Epithelial cell of proximal tubule (primary cell): ENCODE measurements at regions not wholly inside any gene's neighbourhood (a gene's known extent, or its start where the extent isn't known, plus 50 kb on each side); places are given as distances from the start of the nearest gene placed in this dataset.
A peak's percentile ranks its signal among the peaks of the same experiment; 100 is the strongest.

Experiments used
- DNase-seq: peaks from one replicate; pipeline ENCODE4 v3.0.0-alpha.2; 2011; ENCODE audit warnings: low read depth
- H3K4me3 ChIP-seq: 2 replicates; pipeline ENCODE4 v1.5.1; 2011; ENCODE audit warnings: low read depth, mild to moderate bottlenecking, low read length
- CTCF ChIP-seq: conservative IDR thresholded peaks from 2 replicates; pipeline ENCODE4 v1.5.1; 2012; ENCODE audit warnings: low read depth, mild to moderate bottlenecking, low read length

GRCh38 chr5:104541141-104541785 lies 978.7 kb upstream of the NUDT12 start:
- no peak for DNase-seq
- H3K4me3 ChIP-seq: no peak overlapping the region
- no peak for TF ChIP-seq CTCF

DNA sequence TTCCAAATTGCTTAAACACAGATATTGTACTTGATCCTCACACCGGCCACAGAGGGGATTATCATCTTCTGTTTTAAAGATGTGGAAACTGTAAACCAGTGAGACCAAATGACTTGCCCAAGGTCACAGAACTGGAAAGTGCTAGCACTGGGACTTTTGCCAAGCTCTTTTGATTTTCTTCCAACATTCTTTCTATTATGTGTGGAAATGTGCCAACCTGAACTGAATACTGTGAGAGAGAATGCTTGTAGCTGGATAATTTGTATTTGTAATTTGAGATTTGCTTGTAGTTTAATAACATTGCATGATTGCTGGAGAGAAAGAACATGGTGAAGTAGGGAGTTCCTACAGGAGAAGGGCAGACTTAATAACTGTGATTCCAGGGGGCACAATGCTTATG lies 977.9 kb upstream of the NUDT12 start:
- DNase-seq: peak; percentile 26
- TF ChIP-seq CTCF: no peak
- H3K4me3 ChIP-seq: no peak overlapping the region

DNA sequence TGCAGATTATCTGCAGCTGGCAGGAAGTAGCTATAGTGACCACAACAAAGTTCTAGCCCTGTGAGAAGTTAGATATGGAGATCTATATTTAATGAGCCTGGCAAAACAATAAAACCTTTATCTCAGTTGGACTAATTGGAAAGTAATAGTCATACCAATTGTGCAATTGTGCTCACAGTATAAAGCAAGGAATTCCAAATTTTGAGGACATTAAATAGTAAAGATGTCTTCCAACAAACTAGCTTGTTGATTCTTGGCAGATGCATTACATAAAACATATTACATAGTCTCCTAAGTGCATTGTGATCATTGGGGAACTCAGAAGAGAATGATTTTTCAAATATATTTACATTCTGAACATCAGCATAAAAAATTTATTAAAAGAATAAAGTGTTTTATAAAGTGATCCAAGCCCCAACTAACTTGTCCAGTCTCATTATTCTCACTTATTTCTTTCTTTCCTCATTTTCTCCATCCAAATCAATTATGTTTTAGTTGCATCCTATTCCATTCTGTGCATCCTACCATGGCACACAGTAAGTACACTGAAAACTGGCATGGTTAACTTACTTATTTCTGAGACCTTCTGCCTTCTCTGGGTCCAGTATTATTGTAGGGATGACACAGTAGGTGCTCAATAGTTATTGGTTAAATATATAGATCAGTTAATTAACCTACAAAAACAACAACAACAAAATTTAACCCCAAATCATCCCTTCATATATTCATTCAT lies 977.2 kb upstream of the NUDT12 start:
- no peak overlapping the region for H3K4me3 ChIP-seq
- no peak for DNase-seq
- TF ChIP-seq CTCF: no peak

DNA sequence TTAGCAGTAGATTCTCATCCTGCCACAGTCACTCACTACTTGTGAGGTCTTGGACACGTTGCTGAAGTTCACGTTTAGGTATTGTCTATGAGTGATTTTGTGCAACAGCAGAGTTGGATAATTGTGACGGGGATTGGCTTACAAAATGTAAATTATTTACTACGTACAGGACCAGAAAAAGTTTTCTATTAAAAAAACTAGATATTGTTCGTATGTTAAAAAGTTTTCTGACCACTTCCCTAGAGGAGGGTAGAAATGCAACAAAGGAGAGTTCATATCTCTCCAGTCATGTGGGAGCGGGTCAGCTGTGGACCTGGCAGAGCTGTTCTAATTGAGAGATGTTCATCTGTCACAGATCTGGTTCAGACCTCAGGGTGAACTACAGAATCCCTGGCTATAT lies 976.1 kb upstream of the NUDT12 start:
- H3K4me3 ChIP-seq: no peak overlapping the region
- TF ChIP-seq CTCF: no peak
- DNase-seq: no peak

GRCh38 chr5:104533498-104533897 lies 970.9 kb upstream of the NUDT12 start:
- no peak overlapping the region for H3K4me3 ChIP-seq
- DNase-seq: no peak
- no peak for TF ChIP-seq CTCF

GRCh38 chr5:104526866-104527265 lies 964.3 kb upstream of the NUDT12 start:
- H3K4me3 ChIP-seq: no peak overlapping the region
- no peak for DNase-seq
- TF ChIP-seq CTCF: no peak

DNA sequence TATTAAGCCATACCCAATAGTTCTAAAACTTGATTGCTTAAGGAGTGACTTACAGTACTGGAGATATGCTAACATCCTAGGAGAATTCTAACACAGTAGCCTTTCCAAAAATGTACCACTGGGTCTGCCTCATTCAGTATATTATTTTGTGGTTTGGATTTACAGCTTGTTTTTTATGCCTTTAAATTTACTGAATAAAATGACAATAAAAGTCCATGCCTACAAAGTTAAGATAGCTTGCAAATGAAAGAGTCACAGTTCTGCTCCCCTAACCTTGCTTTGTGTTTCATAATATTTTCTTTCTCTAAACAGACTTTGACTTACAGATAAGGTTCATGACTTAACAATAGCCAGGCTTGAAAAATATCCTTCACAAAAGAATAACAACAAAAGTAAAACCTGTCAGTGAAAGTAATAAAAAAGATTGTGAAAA lies 951.1 kb upstream of the NUDT12 start:
- H3K4me3 ChIP-seq: no peak overlapping the region
- no peak for DNase-seq
- no peak for TF ChIP-seq CTCF
